ENCODE measurements at regions not wholly inside any gene's neighbourhood (a gene's known extent, or its start where the extent isn't known, plus 50 kb on each side); places are given as distances from the start of the nearest gene placed in this dataset.
A peak's percentile ranks its signal among the peaks of the same experiment; 100 is the strongest.

- Mint-ChIP-seq H3K27me3 (ENCODE audit: low read depth) (0 out of 2 replicates have a peak, but pooled peaks cover 3% of the 10 kb centered on the region), H3K27ac (no peak overlapping the region), H3K9me3 (peaks cover 4% of the 10 kb centered on the region; the same call in 1 of the 2 replicates), H3K36me3 (no peaks in the 10 kb centered on the region; the same call in 1 of the 2 replicates), H3K4me3 (no peak overlapping the region), H3K4me1 (peaks cover 42% of the 10 kb centered on the region)
- no peak for TF ChIP-seq MXD4 (CRISPR knock-in tag; IDR thresholded peaks at IDR 0.05; ENCODE audit: borderline replicate concordance)
- TF ChIP-seq, protein P1, sequence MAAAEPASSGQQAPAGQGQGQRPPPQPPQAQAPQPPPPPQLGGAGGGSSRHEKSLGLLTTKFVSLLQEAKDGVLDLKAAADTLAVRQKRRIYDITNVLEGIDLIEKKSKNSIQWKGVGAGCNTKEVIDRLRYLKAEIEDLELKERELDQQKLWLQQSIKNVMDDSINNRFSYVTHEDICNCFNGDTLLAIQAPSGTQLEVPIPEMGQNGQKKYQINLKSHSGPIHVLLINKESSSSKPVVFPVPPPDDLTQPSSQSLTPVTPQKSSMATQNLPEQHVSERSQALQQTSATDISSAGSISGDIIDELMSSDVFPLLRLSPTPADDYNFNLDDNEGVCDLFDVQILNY (CRISPR knock-in tag; IDR thresholded peaks at IDR 0.05) = no peak
- TF ChIP-seq PRRX2 (CRISPR knock-in tag; IDR thresholded peaks at IDR 0.05) = no peak
- TF ChIP-seq ATF3 (CRISPR knock-in tag; conservative IDR thresholded peaks at IDR 0.05) = no peak
- no peak for TF ChIP-seq ZNF121 (CRISPR knock-in tag; IDR thresholded peaks at IDR 0.05)
- TF ChIP-seq ZNF423 (CRISPR knock-in tag; IDR thresholded peaks at IDR 0.05) = no peak
- TF ChIP-seq, protein P2, sequence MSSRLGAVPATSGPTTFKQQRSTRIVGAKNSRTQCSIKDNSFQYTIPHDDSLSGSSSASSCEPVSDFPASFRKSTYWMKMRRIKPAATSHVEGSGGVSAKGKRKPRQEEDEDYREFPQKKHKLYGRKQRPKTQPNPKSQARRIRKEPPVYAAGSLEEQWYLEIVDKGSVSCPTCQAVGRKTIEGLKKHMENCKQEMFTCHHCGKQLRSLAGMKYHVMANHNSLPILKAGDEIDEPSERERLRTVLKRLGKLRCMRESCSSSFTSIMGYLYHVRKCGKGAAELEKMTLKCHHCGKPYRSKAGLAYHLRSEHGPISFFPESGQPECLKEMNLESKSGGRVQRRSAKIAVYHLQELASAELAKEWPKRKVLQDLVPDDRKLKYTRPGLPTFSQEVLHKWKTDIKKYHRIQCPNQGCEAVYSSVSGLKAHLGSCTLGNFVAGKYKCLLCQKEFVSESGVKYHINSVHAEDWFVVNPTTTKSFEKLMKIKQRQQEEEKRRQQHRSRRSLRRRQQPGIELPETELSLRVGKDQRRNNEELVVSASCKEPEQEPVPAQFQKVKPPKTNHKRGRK (CRISPR knock-in tag; IDR thresholded peaks at IDR 0.05; ENCODE audit: borderline replicate concordance) = no peak
- TF ChIP-seq, protein P3, sequence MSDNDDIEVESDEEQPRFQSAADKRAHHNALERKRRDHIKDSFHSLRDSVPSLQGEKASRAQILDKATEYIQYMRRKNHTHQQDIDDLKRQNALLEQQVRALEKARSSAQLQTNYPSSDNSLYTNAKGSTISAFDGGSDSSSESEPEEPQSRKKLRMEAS (CRISPR knock-in tag; IDR thresholded peaks at IDR 0.05) = no peak
- no peak for TF ChIP-seq FOXJ3 (CRISPR knock-in tag; IDR thresholded peaks at IDR 0.05; ENCODE audit: borderline replicate concordance)
- no peak for TF ChIP-seq NFATC4 (CRISPR knock-in tag; IDR thresholded peaks at IDR 0.05)
- TF ChIP-seq, protein P4, sequence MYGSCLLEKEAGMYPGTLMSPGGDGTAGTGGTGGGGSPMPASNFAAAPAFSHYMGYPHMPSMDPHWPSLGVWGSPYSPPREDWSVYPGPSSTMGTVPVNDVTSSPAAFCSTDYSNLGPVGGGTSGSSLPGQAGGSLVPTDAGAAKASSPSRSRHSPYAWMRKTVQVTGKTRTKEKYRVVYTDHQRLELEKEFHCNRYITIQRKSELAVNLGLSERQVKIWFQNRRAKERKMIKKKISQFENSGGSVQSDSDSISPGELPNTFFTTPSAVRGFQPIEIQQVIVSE (CRISPR knock-in tag; IDR thresholded peaks at IDR 0.05; ENCODE audit: borderline replicate concordance) = no peak
- TF ChIP-seq EMX1 (CRISPR knock-in tag; IDR thresholded peaks at IDR 0.05) = no peak
- no peak for TF ChIP-seq GRHL2 (CRISPR knock-in tag; IDR thresholded peaks at IDR 0.05; ENCODE audit: insufficient replicate concordance, severe bottlenecking)
- no peak for TF ChIP-seq GABPB1 (CRISPR knock-in tag; IDR thresholded peaks at IDR 0.05)
- TF ChIP-seq HMGXB4 (CRISPR knock-in tag; IDR thresholded peaks at IDR 0.05) = no peak
- TF ChIP-seq MLX (CRISPR knock-in tag; IDR thresholded peaks at IDR 0.05) = no peak
- POLR2A ChIA-PET = no interaction called here
- no peak for ATAC-seq
- CTCF ChIA-PET = interaction anchor here (1.0 kb wide), 1 partner anchor 13 kb away, joined by 3 read pairs; no protein-coding TSS in a partner anchor
- no peak for DNase-seq (ENCODE audit: low spot score)
These were observed 107.2 kb upstream of the ZNF644 start for GRCh38 chr1:91129017-91129416.

DNA sequence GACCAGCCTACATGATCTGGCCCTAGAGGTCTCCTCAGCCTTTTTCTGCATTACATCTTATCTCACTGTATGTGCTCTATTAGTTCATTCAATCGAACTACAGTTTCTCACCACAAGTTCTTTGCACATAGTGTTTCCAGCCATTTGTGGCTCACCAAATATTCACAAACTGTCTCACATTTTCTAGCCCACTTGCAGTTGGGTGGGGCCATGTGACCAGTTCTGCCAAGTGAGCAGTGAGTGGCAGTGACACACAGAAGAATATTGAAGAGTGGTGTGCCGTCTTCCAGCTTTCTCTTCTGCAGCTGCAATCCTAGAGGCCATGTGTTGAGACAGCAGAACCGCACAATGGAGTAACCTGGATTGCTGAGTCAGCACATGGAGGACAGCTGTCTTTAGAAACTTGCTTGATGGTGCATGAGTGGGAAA lies 103.2 kb upstream of the ZNF644 start:
- Mint-ChIP-seq H3K36me3 (no peaks in the 10 kb centered on the region; the same call in 1 of the 2 replicates), H3K4me3 (no peak overlapping the region), H3K27ac (peak overlapping the region; percentile 98), H3K27me3 (ENCODE audit: low read depth) (no peaks in the 10 kb centered on the region), H3K9me3 (no peaks in the 10 kb centered on the region), H3K4me1 (peaks cover 70% of the 10 kb centered on the region)
- ChIA-PET CTCF (interaction anchor here (1.5 to 4.1 kb wide), 3 partner anchors 21 to 401 kb away, joined by 3 to 37 read pairs (median 4); no protein-coding TSS in a partner anchor), POLR2A (interaction anchor here (1.0 kb wide), 1 partner anchor 104 kb away, joined by 5 read pairs; the partner anchor contains the start of gene ZNF644)
- no peak for ATAC-seq
- DNase-seq (ENCODE audit: low spot score) = no peak
- no peak for TF ChIP-seq JUN (CRISPR knock-in tag; IDR thresholded peaks at IDR 0.05)
